GM20000 (cell line): ENCODE measurements at regions not wholly inside any gene's neighbourhood (a gene's known extent, or its start where the extent isn't known, plus 50 kb on each side); places are given as distances from the start of the nearest gene placed in this dataset.

ENCODE experiments used
- DNase-seq: peaks from one replicate; pipeline ENCODE4 v3.0.0; 2012; ENCODE audit warnings: low spot score
- TF ChIP-seq, protein P1 (sequence below): IDR thresholded peaks from 2 replicates; pipeline ENCODE4 v1.5.1; 2012; ENCODE audit warnings: mild to moderate bottlenecking, control low read depth; ENCODE audit errors: extremely low read depth, missing control alignments

GRCh38 chr12:92554158-92555073, 148.4 kb upstream of the PLEKHG7 start:
- no peak for DNase-seq
- TF ChIP-seq, protein P1, sequence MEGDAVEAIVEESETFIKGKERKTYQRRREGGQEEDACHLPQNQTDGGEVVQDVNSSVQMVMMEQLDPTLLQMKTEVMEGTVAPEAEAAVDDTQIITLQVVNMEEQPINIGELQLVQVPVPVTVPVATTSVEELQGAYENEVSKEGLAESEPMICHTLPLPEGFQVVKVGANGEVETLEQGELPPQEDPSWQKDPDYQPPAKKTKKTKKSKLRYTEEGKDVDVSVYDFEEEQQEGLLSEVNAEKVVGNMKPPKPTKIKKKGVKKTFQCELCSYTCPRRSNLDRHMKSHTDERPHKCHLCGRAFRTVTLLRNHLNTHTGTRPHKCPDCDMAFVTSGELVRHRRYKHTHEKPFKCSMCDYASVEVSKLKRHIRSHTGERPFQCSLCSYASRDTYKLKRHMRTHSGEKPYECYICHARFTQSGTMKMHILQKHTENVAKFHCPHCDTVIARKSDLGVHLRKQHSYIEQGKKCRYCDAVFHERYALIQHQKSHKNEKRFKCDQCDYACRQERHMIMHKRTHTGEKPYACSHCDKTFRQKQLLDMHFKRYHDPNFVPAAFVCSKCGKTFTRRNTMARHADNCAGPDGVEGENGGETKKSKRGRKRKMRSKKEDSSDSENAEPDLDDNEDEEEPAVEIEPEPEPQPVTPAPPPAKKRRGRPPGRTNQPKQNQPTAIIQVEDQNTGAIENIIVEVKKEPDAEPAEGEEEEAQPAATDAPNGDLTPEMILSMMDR, result no peak

GRCh38 chr12:92553389-92553788, 149.4 kb upstream of the PLEKHG7 start:
- peak; percentile 33 for DNase-seq
- TF ChIP-seq, protein P1, result no peak

GRCh38 chr12:92552412-92553108, 150.2 kb upstream of the PLEKHG7 start:
- TF ChIP-seq, protein P1, result no peak
- no peak for DNase-seq

DNA sequence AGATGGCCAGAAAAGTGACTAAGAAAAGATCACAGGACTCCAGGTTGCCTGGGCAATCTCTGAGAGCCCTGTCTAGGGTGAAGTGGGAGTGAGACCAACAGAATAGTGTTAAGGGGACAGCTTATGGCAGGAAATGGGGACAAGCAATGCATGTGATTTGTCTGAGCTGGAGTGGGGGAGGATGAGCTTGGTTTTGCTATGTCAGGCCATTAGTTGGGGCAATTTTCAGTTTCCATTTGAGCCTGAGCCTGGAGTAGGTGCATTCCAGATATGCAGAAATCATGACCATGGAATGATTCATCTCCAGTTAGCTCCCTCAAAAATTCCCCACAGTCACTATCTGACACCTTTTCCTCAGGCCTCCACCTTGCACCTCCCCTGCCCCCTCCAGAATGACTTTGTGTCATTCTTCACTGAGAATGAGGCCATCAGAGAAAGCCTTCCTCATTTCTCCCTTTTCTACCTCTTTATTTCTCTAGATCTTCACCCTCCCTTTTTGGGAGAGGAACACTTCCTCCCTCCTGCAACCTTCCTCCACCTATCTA, 150.9 kb upstream of the PLEKHG7 start:
- peak; percentile 58 for DNase-seq
- TF ChIP-seq, protein P1, result no peak

- TF ChIP-seq, protein P1, result no peak
- no peak for DNase-seq
Measured at GRCh38 chr12:92551210-92551609, 151.6 kb upstream of the PLEKHG7 start.

- TF ChIP-seq, protein P1, result no peak
- DNase-seq, result no peak
Measured at GRCh38 chr12:92550661-92551060, 152.1 kb upstream of the PLEKHG7 start.

- TF ChIP-seq, protein P1, result no peak
- DNase-seq, result no peak
Measured at GRCh38 chr12:92550254-92550653, 152.5 kb upstream of the PLEKHG7 start.
